ENCODE measurements at regions not wholly inside any gene's neighbourhood (a gene's known extent, or its start where the extent isn't known, plus 50 kb on each side); places are given as distances from the start of the nearest gene placed in this dataset.
"Not testable (repeated sequence)": the region's sequence is repeated elsewhere in the genome, so short reads cannot be mapped to it uniquely, and the experiment has no call there.

GRCh38 chr20:60785785-60786184, 466.3 kb upstream of the CDH4 start:
- no peaks in the 10 kb centered on the region for H3K9me3 Mint-ChIP-seq (ENCODE audit: unreplicated experiment)
- H3K4me1 Mint-ChIP-seq (ENCODE audit: low read depth, unreplicated experiment) = peaks cover 3% of the 10 kb centered on the region
- H3K36me3 Mint-ChIP-seq (ENCODE audit: unreplicated experiment) = no peaks in the 10 kb centered on the region
- DNase-seq = no peak
- TF ChIP-seq, protein P1, sequence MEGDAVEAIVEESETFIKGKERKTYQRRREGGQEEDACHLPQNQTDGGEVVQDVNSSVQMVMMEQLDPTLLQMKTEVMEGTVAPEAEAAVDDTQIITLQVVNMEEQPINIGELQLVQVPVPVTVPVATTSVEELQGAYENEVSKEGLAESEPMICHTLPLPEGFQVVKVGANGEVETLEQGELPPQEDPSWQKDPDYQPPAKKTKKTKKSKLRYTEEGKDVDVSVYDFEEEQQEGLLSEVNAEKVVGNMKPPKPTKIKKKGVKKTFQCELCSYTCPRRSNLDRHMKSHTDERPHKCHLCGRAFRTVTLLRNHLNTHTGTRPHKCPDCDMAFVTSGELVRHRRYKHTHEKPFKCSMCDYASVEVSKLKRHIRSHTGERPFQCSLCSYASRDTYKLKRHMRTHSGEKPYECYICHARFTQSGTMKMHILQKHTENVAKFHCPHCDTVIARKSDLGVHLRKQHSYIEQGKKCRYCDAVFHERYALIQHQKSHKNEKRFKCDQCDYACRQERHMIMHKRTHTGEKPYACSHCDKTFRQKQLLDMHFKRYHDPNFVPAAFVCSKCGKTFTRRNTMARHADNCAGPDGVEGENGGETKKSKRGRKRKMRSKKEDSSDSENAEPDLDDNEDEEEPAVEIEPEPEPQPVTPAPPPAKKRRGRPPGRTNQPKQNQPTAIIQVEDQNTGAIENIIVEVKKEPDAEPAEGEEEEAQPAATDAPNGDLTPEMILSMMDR (IDR thresholded peaks at IDR 0.05; ENCODE audit: partially characterized antibody, unreplicated experiment) = no peak
- H3K4me3 Mint-ChIP-seq (ENCODE audit: unreplicated experiment) = no peak overlapping the region
- H3K27me3 Mint-ChIP-seq (ENCODE audit: unreplicated experiment) = peaks cover 3% of the 10 kb centered on the region
- H3K27ac Mint-ChIP-seq (ENCODE audit: unreplicated experiment) = no peak overlapping the region

DNA sequence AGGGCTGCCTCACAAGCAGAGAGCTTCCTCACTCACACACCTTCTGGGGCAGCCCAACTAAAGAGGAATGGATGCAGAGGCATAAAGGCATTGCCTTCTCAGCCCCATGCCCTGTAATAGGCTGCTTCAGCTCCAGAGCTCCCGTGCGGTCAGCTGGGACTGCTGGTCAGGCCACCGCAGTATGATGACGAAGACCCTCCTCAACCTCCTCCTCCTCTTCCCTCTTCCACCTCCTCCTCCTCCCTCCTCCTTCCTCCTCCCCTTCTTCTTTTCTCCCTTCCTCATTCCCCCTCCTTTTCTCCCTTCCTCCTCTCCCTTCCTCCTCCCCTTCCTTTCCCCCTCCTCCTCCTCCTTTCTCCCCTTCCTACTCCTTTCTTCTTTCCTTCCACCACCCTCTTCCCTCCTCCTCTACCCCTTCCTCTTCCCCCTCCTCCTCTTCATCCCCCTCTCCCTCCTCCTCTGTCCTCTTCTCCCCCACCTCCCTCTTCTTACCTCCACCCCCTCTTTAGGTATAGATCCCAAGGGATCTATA, 465.3 kb upstream of the CDH4 start:
- peaks cover 3% of the 10 kb centered on the region for H3K27me3 Mint-ChIP-seq (ENCODE audit: unreplicated experiment)
- TF ChIP-seq, protein P1 (IDR thresholded peaks at IDR 0.05; ENCODE audit: partially characterized antibody, unreplicated experiment) = no peak
- no peaks in the 10 kb centered on the region for H3K36me3 Mint-ChIP-seq (ENCODE audit: unreplicated experiment)

DNA sequence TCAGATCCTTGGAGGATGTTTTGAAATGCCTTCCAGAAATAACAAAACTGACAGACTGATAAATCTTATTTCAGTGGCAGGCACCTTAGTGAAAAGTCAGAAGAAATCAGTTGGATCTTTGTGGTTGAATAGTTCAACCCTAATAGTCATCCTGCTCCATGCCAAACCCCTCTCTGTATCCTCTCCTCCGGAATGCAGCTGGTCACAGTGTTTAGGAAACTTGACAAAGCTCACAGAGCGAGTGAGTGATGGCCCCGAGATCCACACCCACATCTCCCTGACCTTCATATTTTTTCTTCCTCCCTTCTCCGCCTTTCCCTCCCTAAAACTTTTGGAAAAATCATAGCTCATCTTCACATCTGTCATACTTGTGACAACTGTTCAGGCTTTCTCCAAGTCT, 464.8 kb upstream of the CDH4 start:
- H3K4me1 Mint-ChIP-seq (ENCODE audit: low read depth, unreplicated experiment) = peaks cover 3% of the 10 kb centered on the region
- DNase-seq = no peak
- H3K27ac Mint-ChIP-seq (ENCODE audit: unreplicated experiment) = no peak overlapping the region
- H3K9me3 Mint-ChIP-seq (ENCODE audit: unreplicated experiment) = no peaks in the 10 kb centered on the region
- TF ChIP-seq, protein P1 (IDR thresholded peaks at IDR 0.05; ENCODE audit: partially characterized antibody, unreplicated experiment) = no peak
- H3K4me3 Mint-ChIP-seq (ENCODE audit: unreplicated experiment) = no peak overlapping the region
- H3K36me3 Mint-ChIP-seq (ENCODE audit: unreplicated experiment) = no peaks in the 10 kb centered on the region
- H3K27me3 Mint-ChIP-seq (ENCODE audit: unreplicated experiment) = peaks cover 3% of the 10 kb centered on the region

More for the DNA sequence above, 465.3 kb upstream of the CDH4 start:
- Mint-ChIP-seq H3K9me3 (ENCODE audit: unreplicated experiment) (no peaks in the 10 kb centered on the region), H3K27ac (ENCODE audit: unreplicated experiment) (no peak overlapping the region), H3K4me1 (ENCODE audit: low read depth, unreplicated experiment) (peaks cover 3% of the 10 kb centered on the region), H3K4me3 (ENCODE audit: unreplicated experiment) (no peak overlapping the region)
- no peak for DNase-seq

DNA sequence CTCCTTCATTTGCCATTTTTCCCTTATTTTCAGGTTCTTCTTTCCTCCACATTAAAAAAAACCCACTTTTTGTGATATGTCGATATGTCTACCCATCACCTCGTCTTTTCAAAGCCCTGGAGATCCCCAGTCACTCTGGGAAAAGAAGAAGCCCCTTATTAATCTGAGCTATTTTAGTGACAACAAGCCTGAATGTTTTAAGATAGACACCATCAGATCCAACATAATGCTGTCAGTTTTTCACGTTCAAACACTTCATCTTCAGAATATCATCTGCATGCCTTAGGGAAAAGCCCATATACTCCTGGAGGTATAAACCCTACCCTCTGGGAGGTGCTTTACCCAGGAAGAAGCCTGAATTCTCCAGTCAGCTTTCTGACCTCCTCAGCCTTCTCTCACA, 464.0 kb upstream of the CDH4 start:
- DNase-seq = no peak
- H3K36me3 Mint-ChIP-seq (ENCODE audit: unreplicated experiment) = no peaks in the 10 kb centered on the region
- peaks cover 3% of the 10 kb centered on the region for H3K4me1 Mint-ChIP-seq (ENCODE audit: low read depth, unreplicated experiment)
- H3K9me3 Mint-ChIP-seq (ENCODE audit: unreplicated experiment) = no peaks in the 10 kb centered on the region
- TF ChIP-seq, protein P1 (IDR thresholded peaks at IDR 0.05; ENCODE audit: partially characterized antibody, unreplicated experiment) = no peak
- peaks cover 3% of the 10 kb centered on the region for H3K27me3 Mint-ChIP-seq (ENCODE audit: unreplicated experiment)
- no peak overlapping the region for H3K4me3 Mint-ChIP-seq (ENCODE audit: unreplicated experiment)
- no peak overlapping the region for H3K27ac Mint-ChIP-seq (ENCODE audit: unreplicated experiment)

GRCh38 chr20:60789399-60789798, 462.7 kb upstream of the CDH4 start:
- Mint-ChIP-seq H3K27me3 (ENCODE audit: unreplicated experiment) (peaks cover 3% of the 10 kb centered on the region), H3K4me3 (ENCODE audit: unreplicated experiment) (no peak overlapping the region), H3K9me3 (ENCODE audit: unreplicated experiment) (no peaks in the 10 kb centered on the region), H3K36me3 (ENCODE audit: unreplicated experiment) (no peaks in the 10 kb centered on the region), H3K4me1 (ENCODE audit: low read depth, unreplicated experiment) (peaks cover 3% of the 10 kb centered on the region), H3K27ac (ENCODE audit: unreplicated experiment) (no peak overlapping the region)
- TF ChIP-seq, protein P1 (IDR thresholded peaks at IDR 0.05; ENCODE audit: partially characterized antibody, unreplicated experiment) = no peak
- no peak for DNase-seq

GRCh38 chr20:60790339-60790738, 461.7 kb upstream of the CDH4 start:
- H3K4me1 Mint-ChIP-seq (ENCODE audit: low read depth, unreplicated experiment); DNase-seq; H3K27me3 Mint-ChIP-seq (ENCODE audit: unreplicated experiment); H3K9me3 Mint-ChIP-seq (ENCODE audit: unreplicated experiment); H3K36me3 Mint-ChIP-seq (ENCODE audit: unreplicated experiment); H3K27ac Mint-ChIP-seq (ENCODE audit: unreplicated experiment); H3K4me3 Mint-ChIP-seq (ENCODE audit: unreplicated experiment): not testable (repeated sequence)
